Loucy (cell line): ENCODE measurements at regions not wholly inside any gene's neighbourhood (a gene's known extent, or its start where the extent isn't known, plus 50 kb on each side); places are given as distances from the start of the nearest gene placed in this dataset.

ENCODE experiments used
- H2AFZ ChIP-seq: fragments of 200-600 bp; sonication (generic); 2 replicates; pipeline ENCODE4 v1.6.0; 2016; ENCODE audit warnings: antibody characterized with exemption, mild to moderate bottlenecking, low read length, moderate library complexity
- H3F3A ChIP-seq: fragments of 200-600 bp; 2 replicates; pipeline ENCODE4 v1.6.0; 2016; ENCODE audit warnings: antibody characterized with exemption, low read depth, mild to moderate bottlenecking
- H3K27me3 ChIP-seq: fragments of 200-600 bp; sonication (generic); 2 replicates; pipeline ENCODE4 v1.6.1; 2014; ENCODE audit warnings: low read length, mild to moderate bottlenecking; ENCODE audit not compliant: insufficient read depth, poor library complexity, severe bottlenecking
- H3K36me3 ChIP-seq: fragments of 200-600 bp; sonication (generic); 2 replicates; pipeline ENCODE4 v1.6.1; 2016; ENCODE audit warnings: low read length; ENCODE audit not compliant: insufficient read depth
- H3K4me1 ChIP-seq: fragments of 200-600 bp; sonication (generic); 2 replicates; pipeline ENCODE4 v1.5.1; 2014; ENCODE audit warnings: low read length, mild to moderate bottlenecking; ENCODE audit not compliant: insufficient read depth, poor library complexity, severe bottlenecking
- H3K4me2 ChIP-seq: fragments of 200-600 bp; sonication (generic); 2 replicates; pipeline ENCODE4 v1.6.0; 2014; ENCODE audit warnings: antibody characterized with exemption, low read length, low read depth, mild to moderate bottlenecking; ENCODE audit not compliant: poor library complexity, severe bottlenecking
- H3K4me3 ChIP-seq: fragments of 200-600 bp; sonication (generic); 2 replicates; pipeline ENCODE4 v1.5.1; 2014; ENCODE audit warnings: low read length, mild to moderate bottlenecking, mixed read lengths; ENCODE audit not compliant: poor library complexity, severe bottlenecking
- H3K79me2 ChIP-seq: fragments of 200-600 bp; sonication (generic); 2 replicates; pipeline ENCODE4 v1.6.1; 2014; ENCODE audit warnings: low read length; ENCODE audit not compliant: insufficient read depth
- H3K9ac ChIP-seq: fragments of 200-600 bp; sonication (generic); 2 replicates; pipeline ENCODE4 v1.6.0; 2014; ENCODE audit warnings: mild to moderate bottlenecking, low read depth, low read length, moderate library complexity; ENCODE audit not compliant: poor library complexity, severe bottlenecking
- H3K9me2 ChIP-seq: fragments of 200-600 bp; sonication (generic); replicated peaks from 2 replicates; pipeline ENCODE4 v1.6.1; 2016; ENCODE audit warnings: low read depth, low read length, mixed read lengths
- H3K9me3 ChIP-seq: fragments of 200-600 bp; sonication (generic); 2 replicates; pipeline ENCODE4 v1.6.1; 2014; ENCODE audit warnings: mild to moderate bottlenecking, antibody characterized with exemption, low read length, low read depth; ENCODE audit not compliant: insufficient read depth
- H4K20me1 ChIP-seq: fragments of 200-600 bp; sonication (generic); 2 replicates; pipeline ENCODE4 v1.6.0; 2014; ENCODE audit warnings: antibody characterized with exemption, low read length, mild to moderate bottlenecking; ENCODE audit not compliant: insufficient read depth, poor library complexity, severe bottlenecking
- EZH2phosphoT487 ChIP-seq: fragments of 200-600 bp; IDR thresholded peaks from 2 replicates; pipeline ENCODE4 v1.6.1; 2018; ENCODE audit warnings: antibody characterized with exemption, mild to moderate bottlenecking, moderate library complexity, borderline replicate concordance
- TF ChIP-seq, protein P1 (sequence below): fragments of 200-600 bp; sonication (generic); conservative IDR thresholded peaks from 2 replicates; pipeline ENCODE4 v1.5.1; 2014; ENCODE audit warnings: mild to moderate bottlenecking, antibody characterized with exemption, low read length

DNA sequence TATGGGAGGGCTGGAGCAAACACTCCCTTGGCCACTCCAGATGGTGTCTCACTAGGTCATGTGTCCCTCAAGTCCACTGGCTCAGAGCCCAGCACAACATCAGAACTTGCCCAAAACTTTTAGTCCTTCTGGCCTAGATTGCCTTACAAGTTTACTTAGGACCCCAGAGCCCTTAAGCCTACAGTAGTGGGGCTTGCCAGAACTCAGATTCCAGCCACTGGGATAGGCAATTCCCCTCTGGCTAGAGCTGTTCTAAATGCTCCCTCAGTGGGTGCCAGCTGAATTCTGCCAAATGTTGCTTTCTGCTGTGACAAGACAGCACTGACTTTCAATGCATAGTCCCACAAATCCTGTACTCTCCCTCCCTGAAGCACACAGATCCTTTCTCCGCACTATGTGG, 331.1 kb downstream of the HTR7 start:
- H3K36me3 ChIP-seq, result no peaks in the 10 kb centered on the region
- no peaks in the 10 kb centered on the region for H3K27me3 ChIP-seq
- no peak for TF ChIP-seq EZH2phosphoT487
- TF ChIP-seq, protein P1, sequence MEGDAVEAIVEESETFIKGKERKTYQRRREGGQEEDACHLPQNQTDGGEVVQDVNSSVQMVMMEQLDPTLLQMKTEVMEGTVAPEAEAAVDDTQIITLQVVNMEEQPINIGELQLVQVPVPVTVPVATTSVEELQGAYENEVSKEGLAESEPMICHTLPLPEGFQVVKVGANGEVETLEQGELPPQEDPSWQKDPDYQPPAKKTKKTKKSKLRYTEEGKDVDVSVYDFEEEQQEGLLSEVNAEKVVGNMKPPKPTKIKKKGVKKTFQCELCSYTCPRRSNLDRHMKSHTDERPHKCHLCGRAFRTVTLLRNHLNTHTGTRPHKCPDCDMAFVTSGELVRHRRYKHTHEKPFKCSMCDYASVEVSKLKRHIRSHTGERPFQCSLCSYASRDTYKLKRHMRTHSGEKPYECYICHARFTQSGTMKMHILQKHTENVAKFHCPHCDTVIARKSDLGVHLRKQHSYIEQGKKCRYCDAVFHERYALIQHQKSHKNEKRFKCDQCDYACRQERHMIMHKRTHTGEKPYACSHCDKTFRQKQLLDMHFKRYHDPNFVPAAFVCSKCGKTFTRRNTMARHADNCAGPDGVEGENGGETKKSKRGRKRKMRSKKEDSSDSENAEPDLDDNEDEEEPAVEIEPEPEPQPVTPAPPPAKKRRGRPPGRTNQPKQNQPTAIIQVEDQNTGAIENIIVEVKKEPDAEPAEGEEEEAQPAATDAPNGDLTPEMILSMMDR, result no peak
- no peak overlapping the region for H3K4me2 ChIP-seq
- H3K79me2 ChIP-seq, result no peaks in the 10 kb centered on the region
- H3K9me2 ChIP-seq, result no peaks in the 10 kb centered on the region
- H3K9ac ChIP-seq, result no peak overlapping the region
- no peak overlapping the region for H3K4me3 ChIP-seq
- H4K20me1 ChIP-seq, result no peaks in the 10 kb centered on the region
- H3K9me3 ChIP-seq, result no peaks in the 10 kb centered on the region
- H3F3A ChIP-seq, result no peaks in the 10 kb centered on the region
- no peaks in the 10 kb centered on the region for H3K4me1 ChIP-seq
- no peak overlapping the region for H2AFZ ChIP-seq

- Histone ChIP-seq H3K4me1 (no peaks in the 10 kb centered on the region), H3K4me2 (no peak overlapping the region), H2AFZ (no peak overlapping the region), H3K9me3 (no peaks in the 10 kb centered on the region), H3F3A (no peaks in the 10 kb centered on the region), H3K27me3 (no peaks in the 10 kb centered on the region), H4K20me1 (no peaks in the 10 kb centered on the region), H3K9ac (no peak overlapping the region), H3K9me2 (no peaks in the 10 kb centered on the region), H3K79me2 (no peaks in the 10 kb centered on the region), H3K36me3 (no peaks in the 10 kb centered on the region), H3K4me3 (no peak overlapping the region)
- TF ChIP-seq, protein P1, result no peak
- TF ChIP-seq EZH2phosphoT487, result no peak
Observed at GRCh38 chr10:90530521-90530920, 327.3 kb downstream of the HTR7 start.

- H3K79me2 ChIP-seq, result no peaks in the 10 kb centered on the region
- no peak overlapping the region for H3K9ac ChIP-seq
- H3K27me3 ChIP-seq, result no peaks in the 10 kb centered on the region
- no peak overlapping the region for H3K4me2 ChIP-seq
- H2AFZ ChIP-seq, result no peak overlapping the region
- H3F3A ChIP-seq, result no peaks in the 10 kb centered on the region
- no peaks in the 10 kb centered on the region for H3K36me3 ChIP-seq
- H4K20me1 ChIP-seq, result no peaks in the 10 kb centered on the region
- no peaks in the 10 kb centered on the region for H3K4me1 ChIP-seq
- H3K9me2 ChIP-seq, result no peaks in the 10 kb centered on the region
- H3K4me3 ChIP-seq, result no peak overlapping the region
- TF ChIP-seq, protein P1, result no peak
- no peaks in the 10 kb centered on the region for H3K9me3 ChIP-seq
Observed at GRCh38 chr10:90557385-90557784, 300.5 kb downstream of the HTR7 start.
